Large intestine (tissue), 3 donors: ENCODE measurements at regions not wholly inside any gene's neighbourhood (a gene's known extent, or its start where the extent isn't known, plus 50 kb on each side); places are given as distances from the start of the nearest gene placed in this dataset.

Experiments
- DNase-seq, 2 donors: peaks; one replicate each; pipeline versions ENCODE4 v3.0.0 to v3.0.0-alpha.2; 2013
- H3K27ac ChIP-seq: one replicate; pipeline ENCODE4 v1.5.1; 2013; ENCODE audit warnings: low read length
- H3K27me3 ChIP-seq: 2 replicates; pipeline ENCODE4 v1.6.1; 2013; ENCODE audit warnings: low read length; ENCODE audit not compliant: control insufficient read depth, insufficient read depth
- H3K36me3 ChIP-seq: 2 replicates; pipeline ENCODE4 v1.6.1; 2013; ENCODE audit warnings: low read length; ENCODE audit not compliant: control insufficient read depth, insufficient read depth
- H3K4me1 ChIP-seq: one replicate; pipeline ENCODE4 v1.6.1; 2013; ENCODE audit warnings: low read length; ENCODE audit not compliant: control insufficient read depth, insufficient read depth
- H3K4me3 ChIP-seq: one replicate; pipeline ENCODE4 v1.5.1; 2013; ENCODE audit warnings: low read length
- H3K9me3 ChIP-seq: one replicate; pipeline ENCODE4 v1.6.1; 2013; ENCODE audit warnings: mild to moderate bottlenecking, low read depth, low read length, moderate library complexity; ENCODE audit not compliant: control insufficient read depth
- WGBS: methylation state at CpG from one replicate; pipeline ENCODE4 v1.1.5; 2013; ENCODE audit warnings: low lambda C conversion rate; ENCODE audit not compliant: insufficient coverage; 5-methylcytosine and 5-hydroxymethylcytosine counted together

GRCh38 chr14:58864751-58865513, 227.2 kb downstream of the DACT1 start:
- no peak overlapping the region for H3K4me3 ChIP-seq
- H3K36me3 ChIP-seq, result no peaks in the 10 kb centered on the region
- peak; percentile 19 to 30 for DNase-seq
- H3K9me3 ChIP-seq, result no peaks in the 10 kb centered on the region
- no peaks in the 10 kb centered on the region for H3K27me3 ChIP-seq
- H3K4me1 ChIP-seq, result no peaks in the 10 kb centered on the region
- 80% methylated on average over 1 of the region's 7 CpGs for WGBS
- H3K27ac ChIP-seq, result no peak overlapping the region

GRCh38 chr14:58865514-58866281, 227.9 kb downstream of the DACT1 start:
- H3K27me3 ChIP-seq, result no peaks in the 10 kb centered on the region
- WGBS, result 80% methylated on average over 1 of the region's 6 CpGs
- no peaks in the 10 kb centered on the region for H3K9me3 ChIP-seq
- peak in 1 of 2 donors; percentile 12 for DNase-seq
- H3K36me3 ChIP-seq, result no peaks in the 10 kb centered on the region
- H3K4me3 ChIP-seq, result no peak overlapping the region
- peak overlapping the region; percentile 32 for H3K27ac ChIP-seq
- H3K4me1 ChIP-seq, result no peaks in the 10 kb centered on the region

- Histone ChIP-seq H3K4me3 (no peak overlapping the region), H3K27ac (no peak overlapping the region), H3K9me3 (no peaks in the 10 kb centered on the region), H3K4me1 (no peaks in the 10 kb centered on the region), H3K27me3 (no peaks in the 10 kb centered on the region), H3K36me3 (no peaks in the 10 kb centered on the region)
- no CpG with 5 or more reads among the region's 3 CpGs for WGBS
- no peak for DNase-seq
Measured at GRCh38 chr14:58866391-58866790, 228.6 kb downstream of the DACT1 start.

GRCh38 chr14:58870961-58871360, 233.2 kb downstream of the DACT1 start:
- DNase-seq, result no peak
- Histone ChIP-seq H3K4me1 (no peaks in the 10 kb centered on the region), H3K9me3 (no peaks in the 10 kb centered on the region), H3K36me3 (no peaks in the 10 kb centered on the region), H3K27ac (no peak overlapping the region), H3K4me3 (no peak overlapping the region), H3K27me3 (no peaks in the 10 kb centered on the region)
- WGBS, result 70% methylated on average over 2 of the region's 4 CpGs

- H3K4me1 ChIP-seq, result no peaks in the 10 kb centered on the region
Measured at GRCh38 chr14:58871573-58871972, 233.8 kb downstream of the DACT1 start.

GRCh38 chr14:58872061-58872460, 234.3 kb downstream of the DACT1 start:
- H3K27ac ChIP-seq, result no peak overlapping the region
- WGBS, result 82% methylated on average over 3 of the region's 6 CpGs
- H3K4me3 ChIP-seq, result no peak overlapping the region
- DNase-seq, result no peak
- no peaks in the 10 kb centered on the region for H3K9me3 ChIP-seq
- H3K36me3 ChIP-seq, result no peaks in the 10 kb centered on the region
- H3K27me3 ChIP-seq, result no peaks in the 10 kb centered on the region
- H3K4me1 ChIP-seq, result no peaks in the 10 kb centered on the region

More at GRCh38 chr14:58871573-58871972, 233.8 kb downstream of the DACT1 start:
- H3K4me3 ChIP-seq, result no peak overlapping the region
- H3K9me3 ChIP-seq, result no peaks in the 10 kb centered on the region
- H3K27ac ChIP-seq, result no peak overlapping the region
- H3K27me3 ChIP-seq, result no peaks in the 10 kb centered on the region
- no peak for DNase-seq
- H3K36me3 ChIP-seq, result no peaks in the 10 kb centered on the region
- no CpG with 5 or more reads among the region's 4 CpGs for WGBS

- Histone ChIP-seq H3K27me3 (no peaks in the 10 kb centered on the region), H3K4me3 (no peak overlapping the region), H3K9me3 (no peaks in the 10 kb centered on the region), H3K27ac (no peak overlapping the region), H3K4me1 (no peaks in the 10 kb centered on the region), H3K36me3 (no peaks in the 10 kb centered on the region)
- WGBS, result 33% methylated on average over 1 of the region's 5 CpGs
- DNase-seq, result peak in 1 of 2 donors; percentile 5
Measured at GRCh38 chr14:58873228-58873953, 235.6 kb downstream of the DACT1 start.

GRCh38 chr14:58875613-58876012, 237.9 kb downstream of the DACT1 start:
- DNase-seq, result no peak
- no peak overlapping the region for H3K4me3 ChIP-seq
- WGBS, result no CpG with 5 or more reads among the region's 1 CpG
- H3K27me3 ChIP-seq, result no peaks in the 10 kb centered on the region
- H3K27ac ChIP-seq, result no peak overlapping the region
- H3K9me3 ChIP-seq, result no peaks in the 10 kb centered on the region
- no peaks in the 10 kb centered on the region for H3K36me3 ChIP-seq
- H3K4me1 ChIP-seq, result no peaks in the 10 kb centered on the region

- no peak overlapping the region for H3K27ac ChIP-seq
- no peaks in the 10 kb centered on the region for H3K36me3 ChIP-seq
- H3K4me3 ChIP-seq, result no peak overlapping the region
- H3K9me3 ChIP-seq, result no peaks in the 10 kb centered on the region
- no peaks in the 10 kb centered on the region for H3K27me3 ChIP-seq
- no peaks in the 10 kb centered on the region for H3K4me1 ChIP-seq
- DNase-seq, result no peak
Measured at GRCh38 chr14:58876608-58877007, 238.8 kb downstream of the DACT1 start.

GRCh38 chr14:58878439-58879139, 240.8 kb downstream of the DACT1 start:
- no peak for DNase-seq
- Histone ChIP-seq H3K27me3 (no peaks in the 10 kb centered on the region), H3K4me3 (no peak overlapping the region), H3K36me3 (no peaks in the 10 kb centered on the region), H3K4me1 (no peaks in the 10 kb centered on the region), H3K27ac (no peak overlapping the region), H3K9me3 (no peaks in the 10 kb centered on the region)
- 100% methylated on average over 1 of the region's 2 CpGs for WGBS
